Mucosa of descending colon (tissue), 3 donors: ENCODE measurements at regions not wholly inside any gene's neighbourhood (a gene's known extent, or its start where the extent isn't known, plus 50 kb on each side); places are given as distances from the start of the nearest gene placed in this dataset.

Experiments
- ATAC-seq: fragments of 200-7000 bp; cut with Tn5 transposase; one replicate; pipeline ENCODE4 v1.9.1; 2020; ENCODE audit warnings: mild to moderate bottlenecking, moderate library complexity
- DNase-seq, 3 donors: peaks; one replicate each; pipeline ENCODE4 v3.0.0-alpha.2; 2020
- H3K36me3 ChIP-seq: fragments of 200-600 bp; one replicate; pipeline ENCODE4 v1.8.0; 2021; ENCODE audit warnings: low read depth, mild to moderate bottlenecking
- H3K4me1 ChIP-seq: fragments of 200-600 bp; one replicate; pipeline ENCODE4 v1.8.0; 2021; ENCODE audit warnings: low read depth, mild to moderate bottlenecking
- H3K4me3 ChIP-seq: fragments of 200-600 bp; one replicate; pipeline ENCODE4 v1.8.0; 2021; ENCODE audit warnings: mild to moderate bottlenecking
- H3K9me3 ChIP-seq: fragments of 200-600 bp; one replicate; pipeline ENCODE4 v1.8.0; 2021; ENCODE audit warnings: mild to moderate bottlenecking
- intact Hi-C, 2 donors: fragments of 100-400 bp; cut with DNase I in 1 of 2; cut with micrococcal nuclease in 1 of 2; formaldehyde crosslinking; loops; one replicate each; pipeline versions ENCODE4 v1.11.0 to v1.11.1; 2022; cut with DNase I, micrococcal nuclease
- TF ChIP-seq, protein P1 (sequence below): fragments of 200-600 bp; IDR thresholded peaks from one replicate; pipeline ENCODE4 v1.8.0; 2022; ENCODE audit warnings: antibody characterized with exemption, mild to moderate bottlenecking
- donor health status: DM: no; HTN: no; CAD: no; lungs with moderate emphysema.
- donor health status: DM: no; HTN: no; CAD: no.
- donor health status: DM: no; HTN: yes; CAD: no.

DNA sequence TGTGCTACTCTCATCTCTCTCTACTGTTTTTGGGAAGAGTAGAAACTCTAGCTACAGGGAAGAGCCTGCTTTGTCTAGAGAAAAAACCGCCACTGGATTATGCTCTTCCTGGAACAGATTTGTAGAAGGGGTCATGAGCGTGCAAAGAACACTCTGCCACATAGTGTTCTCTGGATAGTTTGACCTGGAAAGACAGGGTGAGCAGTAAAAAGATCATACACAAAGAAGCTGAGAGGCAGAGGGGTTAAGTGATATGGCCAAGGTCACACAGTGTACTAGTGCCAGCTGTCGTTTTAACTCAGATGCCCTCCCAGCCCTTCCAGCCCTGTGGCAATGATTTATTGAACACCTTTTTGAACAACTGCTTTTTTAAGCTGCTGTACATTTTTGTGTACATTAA lies 182.2 kb downstream of the NNT start:
- Histone ChIP-seq H3K4me3 (no peak overlapping the region), H3K36me3 (no peaks in the 10 kb centered on the region), H3K9me3 (peaks cover 8% of the 10 kb centered on the region), H3K4me1 (no peaks in the 10 kb centered on the region)
- TF ChIP-seq, protein P1, sequence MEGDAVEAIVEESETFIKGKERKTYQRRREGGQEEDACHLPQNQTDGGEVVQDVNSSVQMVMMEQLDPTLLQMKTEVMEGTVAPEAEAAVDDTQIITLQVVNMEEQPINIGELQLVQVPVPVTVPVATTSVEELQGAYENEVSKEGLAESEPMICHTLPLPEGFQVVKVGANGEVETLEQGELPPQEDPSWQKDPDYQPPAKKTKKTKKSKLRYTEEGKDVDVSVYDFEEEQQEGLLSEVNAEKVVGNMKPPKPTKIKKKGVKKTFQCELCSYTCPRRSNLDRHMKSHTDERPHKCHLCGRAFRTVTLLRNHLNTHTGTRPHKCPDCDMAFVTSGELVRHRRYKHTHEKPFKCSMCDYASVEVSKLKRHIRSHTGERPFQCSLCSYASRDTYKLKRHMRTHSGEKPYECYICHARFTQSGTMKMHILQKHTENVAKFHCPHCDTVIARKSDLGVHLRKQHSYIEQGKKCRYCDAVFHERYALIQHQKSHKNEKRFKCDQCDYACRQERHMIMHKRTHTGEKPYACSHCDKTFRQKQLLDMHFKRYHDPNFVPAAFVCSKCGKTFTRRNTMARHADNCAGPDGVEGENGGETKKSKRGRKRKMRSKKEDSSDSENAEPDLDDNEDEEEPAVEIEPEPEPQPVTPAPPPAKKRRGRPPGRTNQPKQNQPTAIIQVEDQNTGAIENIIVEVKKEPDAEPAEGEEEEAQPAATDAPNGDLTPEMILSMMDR: no peak
- intact Hi-C loops: no loop called here
- ATAC-seq: no peak
- no peak for DNase-seq

DNA sequence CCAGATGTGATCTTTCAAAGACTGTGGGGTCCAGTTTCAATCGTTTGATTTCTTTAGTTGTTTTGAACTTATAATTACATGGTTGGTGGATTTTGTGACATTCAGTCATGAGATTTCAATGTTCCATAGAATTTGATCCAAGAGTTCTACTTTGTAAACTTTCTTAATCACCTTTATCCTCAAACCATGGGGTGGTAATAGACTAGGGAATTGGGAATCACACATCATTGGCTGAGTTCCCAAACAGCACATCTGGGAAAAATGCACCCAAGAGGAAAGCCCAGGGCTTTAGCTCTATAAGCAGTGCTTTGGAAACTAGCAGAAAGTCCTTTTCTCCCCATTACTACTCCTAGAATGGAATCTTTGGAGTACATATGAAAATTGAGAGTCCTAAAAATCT lies 177.6 kb downstream of the NNT start:
- no peak overlapping the region for H3K4me3 ChIP-seq
- H3K36me3 ChIP-seq: no peaks in the 10 kb centered on the region
- TF ChIP-seq, protein P1: no peak
- no peaks in the 10 kb centered on the region for H3K4me1 ChIP-seq
- intact Hi-C loops: no loop called here
- DNase-seq (no peak), ATAC-seq (no peak)
- no peaks in the 10 kb centered on the region for H3K9me3 ChIP-seq

DNA sequence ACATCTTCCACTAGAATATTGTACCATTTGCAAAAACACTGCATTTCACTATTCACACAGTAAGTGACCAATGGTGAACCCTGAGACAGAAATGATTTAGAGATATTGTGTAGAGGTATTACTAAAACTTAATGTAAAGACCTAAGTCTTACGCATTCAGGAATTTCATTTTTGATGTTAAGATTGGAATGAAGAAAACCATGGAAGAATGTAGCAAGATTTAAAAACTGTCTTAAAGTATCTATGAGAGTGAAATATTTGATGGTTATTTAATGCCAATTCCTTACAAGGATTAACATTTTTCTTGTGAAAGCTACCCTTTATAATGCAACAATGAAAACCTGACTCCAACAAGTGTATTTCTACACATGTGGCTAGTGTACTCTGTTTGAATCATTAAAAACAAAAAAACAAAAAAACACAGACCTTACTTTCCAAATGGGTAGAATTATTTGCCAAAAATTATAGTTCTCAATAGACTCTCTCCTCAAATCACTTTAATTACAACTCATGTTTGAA lies 172.0 kb downstream of the NNT start:
- Histone ChIP-seq H3K9me3 (no peaks in the 10 kb centered on the region), H3K36me3 (no peaks in the 10 kb centered on the region), H3K4me1 (no peaks in the 10 kb centered on the region), H3K4me3 (no peak overlapping the region)
- ATAC-seq (no peak), DNase-seq (no peak)
- TF ChIP-seq, protein P1: no peak
- intact Hi-C loops: no loop called here

GRCh38 chr5:43773478-43773844 lies 170.5 kb downstream of the NNT start:
- TF ChIP-seq, protein P1: no peak
- Histone ChIP-seq H3K36me3 (no peaks in the 10 kb centered on the region), H3K4me1 (no peaks in the 10 kb centered on the region), H3K4me3 (no peak overlapping the region), H3K9me3 (no peaks in the 10 kb centered on the region)
- intact Hi-C loops: no loop called here
- DNase-seq (no peak), ATAC-seq (no peak)

GRCh38 chr5:43772764-43773477 lies 169.9 kb downstream of the NNT start:
- DNase-seq: no peak
- Histone ChIP-seq H3K36me3 (no peaks in the 10 kb centered on the region), H3K9me3 (no peaks in the 10 kb centered on the region), H3K4me1 (no peaks in the 10 kb centered on the region), H3K4me3 (no peak overlapping the region)
- TF ChIP-seq, protein P1: no peak
- no peak for ATAC-seq
- intact Hi-C loops: no loop called here

GRCh38 chr5:43772458-43772763 lies 169.4 kb downstream of the NNT start:
- Histone ChIP-seq H3K9me3 (no peaks in the 10 kb centered on the region), H3K36me3 (no peaks in the 10 kb centered on the region), H3K4me1 (no peaks in the 10 kb centered on the region), H3K4me3 (no peak overlapping the region)
- intact Hi-C loops: no loop called here
- no peak for ATAC-seq
- DNase-seq: no peak
- TF ChIP-seq, protein P1: no peak
